NCI-H2196 treated with DMSO at 0.1 percent for 48 hours (cell line): ENCODE measurements at regions not wholly inside any gene's neighbourhood (a gene's known extent, or its start where the extent isn't known, plus 50 kb on each side); places are given as distances from the start of the nearest gene placed in this dataset.
"Not testable (repeated sequence)": the region's sequence is repeated elsewhere in the genome, so short reads cannot be mapped to it uniquely, and the experiment has no call there.

Source experiments
- DNase-seq: peaks from one replicate; lab custom pipeline; 2025; ENCODE audit not compliant: unreplicated experiment; lab: John Stamatoyannopoulos, UW

GRCh38 chr6:10134185-10134584 is 280.7 kb downstream of the TFAP2A start:
- DNase-seq = not testable (repeated sequence)

GRCh38 chr6:10128721-10129120 is 286.2 kb downstream of the TFAP2A start:
- DNase-seq = no peak

GRCh38 chr6:10122164-10122563 is 292.7 kb downstream of the TFAP2A start:
- no peak for DNase-seq

GRCh38 chr6:10112871-10113549 is 301.9 kb downstream of the TFAP2A start:
- DNase-seq = no peak

GRCh38 chr6:10111975-10112374 is 302.9 kb downstream of the TFAP2A start:
- DNase-seq = no peak

GRCh38 chr6:10101551-10102252 is 313.2 kb downstream of the TFAP2A start:
- DNase-seq = no peak

GRCh38 chr6:10099529-10100140 is 315.2 kb downstream of the TFAP2A start:
- DNase-seq = no peak

- no peak for DNase-seq
Measured at GRCh38 chr6:10098756-10099528, 315.9 kb downstream of the TFAP2A start.

- DNase-seq = no peak
Measured at GRCh38 chr6:10093282-10093681, 321.6 kb downstream of the TFAP2A start.

GRCh38 chr6:10084111-10084986 is 330.5 kb downstream of the TFAP2A start:
- no peak for DNase-seq

GRCh38 chr6:10082385-10082784 is 332.5 kb downstream of the TFAP2A start:
- DNase-seq = no peak

GRCh38 chr6:10081957-10082356 is 332.9 kb downstream of the TFAP2A start:
- DNase-seq = no peak

GRCh38 chr6:10081075-10081474 is 333.8 kb downstream of the TFAP2A start:
- DNase-seq = no peak

- no peak for DNase-seq
Measured at GRCh38 chr6:10080561-10080960, 334.3 kb downstream of the TFAP2A start.

GRCh38 chr6:10078581-10078980 is 336.3 kb downstream of the TFAP2A start:
- no peak for DNase-seq

GRCh38 chr6:10074726-10075125 is 340.1 kb downstream of the TFAP2A start:
- not testable (repeated sequence) for DNase-seq

- no peak for DNase-seq
Measured at GRCh38 chr6:10073341-10073740, 341.5 kb downstream of the TFAP2A start.

- DNase-seq = no peak
Measured at GRCh38 chr6:10071631-10072220, 343.1 kb downstream of the TFAP2A start.

GRCh38 chr6:10060004-10060403 is 354.9 kb downstream of the TFAP2A start:
- DNase-seq = no peak

GRCh38 chr6:10054672-10055071 is 360.2 kb downstream of the TFAP2A start:
- DNase-seq = no peak
